Liver (tissue), 3 donors: ENCODE measurements at regions not wholly inside any gene's neighbourhood (a gene's known extent, or its start where the extent isn't known, plus 50 kb on each side); places are given as distances from the start of the nearest gene placed in this dataset.

Experiments
- FOXA1 ChIP-seq: IDR thresholded peaks from 2 replicates; pipeline ENCODE4 v1.6.1; 2016; ENCODE audit warnings: antibody characterized with exemption
- FOXA2 ChIP-seq: IDR thresholded peaks from 2 replicates; pipeline ENCODE4 v1.6.1; 2016; ENCODE audit warnings: antibody characterized with exemption
- GABPA ChIP-seq, 2 donors: IDR thresholded peaks in 1 of 2; conservative IDR thresholded peaks in 1 of 2; 2 replicates each; pipeline ENCODE4 v1.6.1; 2016; ENCODE audit warnings: antibody characterized with exemption in 2 of 2, mild to moderate bottlenecking in 1 of 2, moderate library complexity in 1 of 2
- JUND ChIP-seq, 2 donors: IDR thresholded peaks; 2 replicates each; pipeline ENCODE4 v1.6.1; 2016; ENCODE audit warnings: antibody characterized with exemption in 2 of 2
- NR2F2 ChIP-seq: IDR thresholded peaks from 2 replicates; pipeline ENCODE4 v1.6.1; 2016; ENCODE audit warnings: antibody characterized with exemption
- RAD21 ChIP-seq, 2 donors: IDR thresholded peaks; 2 replicates each; pipeline ENCODE4 v1.6.1; 2016; ENCODE audit warnings: antibody characterized with exemption in 2 of 2, mild to moderate bottlenecking in 2 of 2
- SP1 ChIP-seq: IDR thresholded peaks from 2 replicates; pipeline ENCODE4 v1.6.1; 2018; ENCODE audit warnings: antibody characterized with exemption, mild to moderate bottlenecking
- TAF1 ChIP-seq: conservative IDR thresholded peaks from 2 replicates; pipeline ENCODE4 v1.6.1; 2016; ENCODE audit warnings: antibody characterized with exemption, mild to moderate bottlenecking
- YY1 ChIP-seq: IDR thresholded peaks from 2 replicates; pipeline ENCODE4 v1.6.1; 2016; ENCODE audit warnings: antibody characterized with exemption, mild to moderate bottlenecking
- TF ChIP-seq, protein P1 (sequence below): fragments of 150-350 bp; IDR thresholded peaks from 2 replicates; pipeline ENCODE4 v1.5.1; 2017; ENCODE audit warnings: improper control_type of control experiment, low read depth, low read length; ENCODE audit not compliant: missing input control
- TF ChIP-seq, protein P2 (sequence below): IDR thresholded peaks from 2 replicates; pipeline ENCODE4 v1.6.1; 2016; ENCODE audit warnings: antibody characterized with exemption
- TF ChIP-seq, protein P3 (sequence below): IDR thresholded peaks from 2 replicates; pipeline ENCODE4 v1.6.1; 2016; ENCODE audit warnings: antibody characterized with exemption
- TF ChIP-seq, protein P4 (sequence below): IDR thresholded peaks from 2 replicates; pipeline ENCODE4 v1.6.1; 2016; ENCODE audit warnings: antibody characterized with exemption
- donor health status: healthy.
- donor health status: healthy.

DNA sequence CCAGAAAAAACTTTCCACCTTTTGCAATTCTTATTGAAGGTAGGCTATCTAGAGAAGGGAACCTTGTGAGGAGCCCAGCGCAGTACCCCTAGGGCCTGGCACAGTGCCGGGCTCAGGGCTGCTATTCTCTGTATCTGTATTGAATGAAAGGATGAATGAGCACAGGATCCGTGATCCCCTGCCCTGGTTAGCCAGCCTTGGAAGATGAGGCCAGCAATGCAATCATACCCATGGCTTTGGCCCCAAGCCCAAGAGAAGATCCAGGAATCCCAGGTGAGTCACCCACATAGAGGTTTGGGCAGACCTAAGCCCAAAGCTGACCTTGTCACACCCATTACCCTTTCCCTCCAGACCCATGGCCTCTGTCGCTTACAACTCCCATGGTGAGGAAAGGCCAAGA lies 92.5 kb upstream of the CD82 start:
- TF ChIP-seq, protein P1, sequence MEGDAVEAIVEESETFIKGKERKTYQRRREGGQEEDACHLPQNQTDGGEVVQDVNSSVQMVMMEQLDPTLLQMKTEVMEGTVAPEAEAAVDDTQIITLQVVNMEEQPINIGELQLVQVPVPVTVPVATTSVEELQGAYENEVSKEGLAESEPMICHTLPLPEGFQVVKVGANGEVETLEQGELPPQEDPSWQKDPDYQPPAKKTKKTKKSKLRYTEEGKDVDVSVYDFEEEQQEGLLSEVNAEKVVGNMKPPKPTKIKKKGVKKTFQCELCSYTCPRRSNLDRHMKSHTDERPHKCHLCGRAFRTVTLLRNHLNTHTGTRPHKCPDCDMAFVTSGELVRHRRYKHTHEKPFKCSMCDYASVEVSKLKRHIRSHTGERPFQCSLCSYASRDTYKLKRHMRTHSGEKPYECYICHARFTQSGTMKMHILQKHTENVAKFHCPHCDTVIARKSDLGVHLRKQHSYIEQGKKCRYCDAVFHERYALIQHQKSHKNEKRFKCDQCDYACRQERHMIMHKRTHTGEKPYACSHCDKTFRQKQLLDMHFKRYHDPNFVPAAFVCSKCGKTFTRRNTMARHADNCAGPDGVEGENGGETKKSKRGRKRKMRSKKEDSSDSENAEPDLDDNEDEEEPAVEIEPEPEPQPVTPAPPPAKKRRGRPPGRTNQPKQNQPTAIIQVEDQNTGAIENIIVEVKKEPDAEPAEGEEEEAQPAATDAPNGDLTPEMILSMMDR, result no peak
- TF ChIP-seq TAF1 (no peak), YY1 (no peak), SP1 (no peak), JUND (IDR thresholded peaks at IDR 0.05) (no peak), RAD21 (IDR thresholded peaks at IDR 0.05) (no peak), NR2F2 (no peak), FOXA2 (no peak), FOXA1 (no peak), GABPA (IDR thresholded peaks at IDR 0.05 in 1 of 2, conservative IDR thresholded peaks at IDR 0.05 in 1 of 2) (no peak)
- TF ChIP-seq, protein P2, sequence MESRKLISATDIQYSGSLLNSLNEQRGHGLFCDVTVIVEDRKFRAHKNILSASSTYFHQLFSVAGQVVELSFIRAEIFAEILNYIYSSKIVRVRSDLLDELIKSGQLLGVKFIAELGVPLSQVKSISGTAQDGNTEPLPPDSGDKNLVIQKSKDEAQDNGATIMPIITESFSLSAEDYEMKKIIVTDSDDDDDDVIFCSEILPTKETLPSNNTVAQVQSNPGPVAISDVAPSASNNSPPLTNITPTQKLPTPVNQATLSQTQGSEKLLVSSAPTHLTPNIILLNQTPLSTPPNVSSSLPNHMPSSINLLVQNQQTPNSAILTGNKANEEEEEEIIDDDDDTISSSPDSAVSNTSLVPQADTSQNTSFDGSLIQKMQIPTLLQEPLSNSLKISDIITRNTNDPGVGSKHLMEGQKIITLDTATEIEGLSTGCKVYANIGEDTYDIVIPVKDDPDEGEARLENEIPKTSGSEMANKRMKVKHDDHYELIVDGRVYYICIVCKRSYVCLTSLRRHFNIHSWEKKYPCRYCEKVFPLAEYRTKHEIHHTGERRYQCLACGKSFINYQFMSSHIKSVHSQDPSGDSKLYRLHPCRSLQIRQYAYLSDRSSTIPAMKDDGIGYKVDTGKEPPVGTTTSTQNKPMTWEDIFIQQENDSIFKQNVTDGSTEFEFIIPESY, result no peak
- TF ChIP-seq, protein P3, sequence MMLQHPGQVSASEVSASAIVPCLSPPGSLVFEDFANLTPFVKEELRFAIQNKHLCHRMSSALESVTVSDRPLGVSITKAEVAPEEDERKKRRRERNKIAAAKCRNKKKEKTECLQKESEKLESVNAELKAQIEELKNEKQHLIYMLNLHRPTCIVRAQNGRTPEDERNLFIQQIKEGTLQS, result no peak
- TF ChIP-seq, protein P4, sequence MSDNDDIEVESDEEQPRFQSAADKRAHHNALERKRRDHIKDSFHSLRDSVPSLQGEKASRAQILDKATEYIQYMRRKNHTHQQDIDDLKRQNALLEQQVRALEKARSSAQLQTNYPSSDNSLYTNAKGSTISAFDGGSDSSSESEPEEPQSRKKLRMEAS, result no peak
